Lower lobe of right lung (tissue), 2 donors: ENCODE measurements at regions not wholly inside any gene's neighbourhood (a gene's known extent, or its start where the extent isn't known, plus 50 kb on each side); places are given as distances from the start of the nearest gene placed in this dataset.

Source experiments
- ATAC-seq, 2 donors: fragments of 200-7000 bp; cut with Tn5 transposase; one replicate each; pipeline ENCODE4 v1.9.1; 2020 to 2022; ENCODE audit warnings: mild to moderate bottlenecking in 2 of 2, moderate library complexity in 2 of 2
- DNase-seq: peaks from one replicate; pipeline ENCODE4 v3.0.0-alpha.2; 2020
- H3K27ac ChIP-seq: fragments of 200-600 bp; one replicate; pipeline ENCODE4 v1.8.0; 2022
- H3K27me3 ChIP-seq: fragments of 200-600 bp; one replicate; pipeline ENCODE4 v1.8.0; 2022; ENCODE audit warnings: low read depth
- H3K36me3 ChIP-seq: fragments of 200-600 bp; one replicate; pipeline ENCODE4 v1.8.0; 2022; ENCODE audit warnings: mild to moderate bottlenecking
- H3K4me1 ChIP-seq: fragments of 200-600 bp; one replicate; pipeline ENCODE4 v1.8.0; 2022
- H3K4me3 ChIP-seq: fragments of 200-600 bp; one replicate; pipeline ENCODE4 v1.8.0; 2022; ENCODE audit warnings: mild to moderate bottlenecking
- H3K9me3 ChIP-seq: fragments of 200-600 bp; one replicate; pipeline ENCODE4 v1.8.0; 2022
- intact Hi-C: fragments of 100-400 bp; cut with DNase I; formaldehyde crosslinking; loops from one replicate; pipeline ENCODE4 v1.11.0; 2022
- TF ChIP-seq, protein P1 (sequence below): fragments of 200-600 bp; IDR thresholded peaks from one replicate; pipeline ENCODE4 v1.8.0; 2022; ENCODE audit warnings: antibody characterized with exemption, mild to moderate bottlenecking
- donor health status: DM: no; HTN: yes; CAD: no; lungs with severe emphysema.

DNA sequence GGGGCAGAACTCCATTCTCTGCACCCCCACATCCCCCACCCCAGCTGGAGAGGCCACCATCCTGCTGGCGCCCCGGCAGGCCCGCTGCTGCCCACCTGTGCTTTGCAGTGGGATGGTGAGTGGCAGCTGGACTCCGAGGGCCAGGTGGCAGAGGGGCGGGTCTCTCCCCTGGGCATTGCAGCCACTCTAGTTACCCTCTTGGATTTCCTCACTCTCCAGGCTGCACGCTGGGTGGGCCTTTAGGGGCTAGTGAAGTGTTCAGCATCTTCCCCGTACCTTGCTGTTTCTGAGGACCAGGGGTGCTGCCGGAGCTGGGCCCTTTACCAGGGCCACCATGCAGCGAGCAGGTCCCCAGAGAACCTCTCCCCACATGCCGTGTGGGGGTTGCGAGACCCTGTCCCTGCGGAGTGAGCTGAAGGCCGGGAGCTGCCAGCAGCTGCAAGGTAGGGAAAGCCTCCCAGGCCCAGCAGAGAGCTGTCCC lies 88.4 kb upstream of the SH3PXD2B start:
- no peak for ATAC-seq
- DNase-seq, result no peak
- TF ChIP-seq, protein P1, sequence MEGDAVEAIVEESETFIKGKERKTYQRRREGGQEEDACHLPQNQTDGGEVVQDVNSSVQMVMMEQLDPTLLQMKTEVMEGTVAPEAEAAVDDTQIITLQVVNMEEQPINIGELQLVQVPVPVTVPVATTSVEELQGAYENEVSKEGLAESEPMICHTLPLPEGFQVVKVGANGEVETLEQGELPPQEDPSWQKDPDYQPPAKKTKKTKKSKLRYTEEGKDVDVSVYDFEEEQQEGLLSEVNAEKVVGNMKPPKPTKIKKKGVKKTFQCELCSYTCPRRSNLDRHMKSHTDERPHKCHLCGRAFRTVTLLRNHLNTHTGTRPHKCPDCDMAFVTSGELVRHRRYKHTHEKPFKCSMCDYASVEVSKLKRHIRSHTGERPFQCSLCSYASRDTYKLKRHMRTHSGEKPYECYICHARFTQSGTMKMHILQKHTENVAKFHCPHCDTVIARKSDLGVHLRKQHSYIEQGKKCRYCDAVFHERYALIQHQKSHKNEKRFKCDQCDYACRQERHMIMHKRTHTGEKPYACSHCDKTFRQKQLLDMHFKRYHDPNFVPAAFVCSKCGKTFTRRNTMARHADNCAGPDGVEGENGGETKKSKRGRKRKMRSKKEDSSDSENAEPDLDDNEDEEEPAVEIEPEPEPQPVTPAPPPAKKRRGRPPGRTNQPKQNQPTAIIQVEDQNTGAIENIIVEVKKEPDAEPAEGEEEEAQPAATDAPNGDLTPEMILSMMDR, result no peak

DNA sequence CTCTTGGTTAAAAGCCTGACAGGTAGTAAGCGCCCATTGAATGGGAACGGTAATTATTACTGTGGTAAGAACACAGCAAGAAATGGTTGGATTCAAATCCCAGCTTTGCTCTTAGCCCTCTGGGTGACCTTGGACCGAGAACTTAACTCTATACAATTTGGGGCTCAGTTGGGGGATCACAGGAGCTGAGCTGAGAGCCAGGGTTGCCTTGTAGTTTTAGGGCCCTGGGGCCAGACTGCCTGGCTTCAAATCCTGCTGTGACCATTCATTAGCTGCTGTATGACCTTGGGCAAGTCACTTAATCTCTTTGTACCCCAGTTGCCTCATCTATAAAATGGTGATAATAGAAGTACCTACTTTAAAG lies 87.4 kb upstream of the SH3PXD2B start:
- DNase-seq (no peak), ATAC-seq (no peak)
- no peaks in the 10 kb centered on the region for H3K4me1 ChIP-seq
- no peak overlapping the region for H3K27ac ChIP-seq
- H3K4me3 ChIP-seq, result no peak overlapping the region
- TF ChIP-seq, protein P1, result no peak
- H3K27me3 ChIP-seq, result no peaks in the 10 kb centered on the region
- H3K9me3 ChIP-seq, result no peaks in the 10 kb centered on the region
- H3K36me3 ChIP-seq, result no peaks in the 10 kb centered on the region
- intact Hi-C loops, result no loop called here

More for the DNA sequence above, 88.4 kb upstream of the SH3PXD2B start:
- H3K4me1 ChIP-seq, result no peaks in the 10 kb centered on the region
- no peaks in the 10 kb centered on the region for H3K9me3 ChIP-seq
- H3K27me3 ChIP-seq, result no peaks in the 10 kb centered on the region
- no peaks in the 10 kb centered on the region for H3K36me3 ChIP-seq
- no peak overlapping the region for H3K27ac ChIP-seq
- intact Hi-C loops, result no loop called here
- H3K4me3 ChIP-seq, result no peak overlapping the region

DNA sequence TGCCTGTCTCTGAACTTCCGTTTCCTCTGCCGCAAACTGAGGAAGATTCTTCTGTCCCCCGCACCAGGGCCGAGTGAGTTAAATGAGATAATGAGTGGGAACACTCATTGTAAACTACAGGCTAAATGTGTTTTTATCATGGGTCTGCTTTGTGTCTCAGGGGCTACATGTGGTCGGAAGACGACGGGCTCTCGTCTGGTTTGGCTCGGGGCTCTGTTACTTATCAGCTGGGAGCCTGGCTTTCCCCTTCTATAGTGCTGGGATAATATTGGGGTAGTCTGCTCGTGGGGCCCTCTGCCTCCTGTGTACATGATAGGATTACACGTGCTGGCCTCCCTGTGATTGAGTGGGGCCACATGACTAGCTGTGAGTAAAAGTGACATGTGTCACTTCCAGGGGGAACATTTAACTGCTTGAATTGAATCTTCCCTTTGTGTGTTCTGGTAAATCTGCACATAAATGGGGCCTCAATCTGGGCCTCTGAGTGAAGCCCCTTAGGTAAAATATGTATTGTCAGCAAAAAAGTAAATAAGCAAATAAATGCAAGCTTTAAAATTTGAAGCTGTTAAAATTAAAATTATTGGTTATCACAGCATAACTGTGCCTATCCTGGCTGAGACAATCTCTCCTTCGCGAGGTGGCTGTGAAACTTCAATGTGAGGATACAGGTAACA lies 86.9 kb upstream of the SH3PXD2B start:
- H3K4me3 ChIP-seq, result no peak overlapping the region
- no peak overlapping the region for H3K27ac ChIP-seq
- H3K9me3 ChIP-seq, result no peaks in the 10 kb centered on the region
- DNase-seq (no peak), ATAC-seq (no peak)
- no peaks in the 10 kb centered on the region for H3K27me3 ChIP-seq
- intact Hi-C loops, result no loop called here
- no peaks in the 10 kb centered on the region for H3K4me1 ChIP-seq
- no peaks in the 10 kb centered on the region for H3K36me3 ChIP-seq
- TF ChIP-seq, protein P1, result no peak

DNA sequence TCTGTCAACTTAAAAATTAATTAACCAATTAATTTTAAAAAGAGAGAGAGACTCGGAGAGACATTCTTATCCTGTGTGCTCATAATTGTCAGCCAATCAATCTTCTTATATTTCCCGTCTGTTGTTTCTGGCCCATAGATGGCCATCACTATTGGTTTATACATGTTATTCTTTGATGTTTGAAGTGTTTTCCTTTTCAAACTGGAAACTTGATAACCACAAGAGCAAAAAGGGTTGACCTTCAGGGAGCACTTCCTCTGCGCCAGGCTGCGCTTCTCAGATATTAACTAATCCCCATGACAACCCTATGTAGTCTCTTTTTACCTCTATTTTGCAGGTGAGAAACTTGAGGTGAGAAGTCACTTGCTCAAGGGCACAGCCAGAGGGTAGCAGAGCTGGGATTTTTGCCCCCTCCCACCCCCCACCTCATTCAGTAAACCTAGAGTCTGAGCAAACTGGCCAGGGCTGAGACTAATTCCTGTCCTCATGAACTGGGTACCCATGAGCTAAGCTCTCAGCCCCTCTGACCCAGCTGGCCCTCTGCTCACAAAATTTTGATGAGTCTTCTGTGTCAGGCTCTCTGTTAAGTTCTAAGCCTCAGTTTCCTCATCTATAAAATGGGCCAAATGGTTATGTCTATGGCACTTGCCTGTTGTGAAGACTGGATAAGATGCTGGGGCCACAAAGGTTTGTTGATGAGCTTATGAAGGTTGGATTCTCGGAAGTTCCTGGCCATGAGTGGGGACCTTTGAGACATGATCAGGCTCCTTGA lies 86.0 kb upstream of the SH3PXD2B start:
- Histone ChIP-seq H3K27me3 (no peaks in the 10 kb centered on the region), H3K4me3 (no peak overlapping the region), H3K9me3 (no peaks in the 10 kb centered on the region), H3K36me3 (no peaks in the 10 kb centered on the region), H3K27ac (no peak overlapping the region), H3K4me1 (no peaks in the 10 kb centered on the region)
- ATAC-seq (no peak), DNase-seq (no peak)
- intact Hi-C loops, result no loop called here
- TF ChIP-seq, protein P1, result no peak

DNA sequence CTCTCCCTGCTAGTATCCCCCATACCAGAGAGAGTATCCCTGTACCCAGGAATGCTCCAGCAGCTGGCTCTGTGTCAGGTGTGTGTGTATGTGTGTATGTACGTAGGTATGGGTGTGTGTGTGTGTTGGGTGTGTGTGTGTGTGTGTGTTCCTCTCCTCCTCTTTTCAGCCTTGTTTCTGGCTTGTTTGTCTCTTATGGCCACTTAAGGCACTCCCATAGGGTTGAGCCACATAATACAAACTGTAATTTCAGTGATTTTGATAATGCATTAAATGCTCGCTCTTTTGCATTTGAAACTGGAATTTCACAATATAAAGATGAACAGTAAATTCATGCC lies 80.8 kb upstream of the SH3PXD2B start:
- Histone ChIP-seq H3K27me3 (no peaks in the 10 kb centered on the region), H3K4me3 (no peak overlapping the region), H3K36me3 (no peaks in the 10 kb centered on the region), H3K4me1 (peaks cover 15% of the 10 kb centered on the region), H3K9me3 (no peaks in the 10 kb centered on the region), H3K27ac (no peak overlapping the region)
- intact Hi-C loops, result no loop called here
- TF ChIP-seq, protein P1, result no peak
- DNase-seq, result no peak
- ATAC-seq, result no peak
